Uterus (tissue), 2 donors: ENCODE measurements at regions not wholly inside any gene's neighbourhood (a gene's known extent, or its start where the extent isn't known, plus 50 kb on each side); places are given as distances from the start of the nearest gene placed in this dataset.

Experiments used
- CTCF ChIP-seq, 4 experiments: fragments of 200-600 bp in 2 of 4; fragments of 450-650 bp in 2 of 4; sonication (generic) in 2 of 4; IDR thresholded peaks; one replicate each; pipeline ENCODE4 v1.5.1; 2016 to 2019; ENCODE audit warnings: antibody characterized with exemption in 4 of 4, mild to moderate bottlenecking in 2 of 4, moderate library complexity in 1 of 4
- POLR2A ChIP-seq, 2 donors: fragments of 450-650 bp; IDR thresholded peaks; one replicate each; pipeline ENCODE4 v1.6.1; 2016; ENCODE audit warnings: antibody characterized with exemption in 2 of 2, mild to moderate bottlenecking in 1 of 2, moderate library complexity in 1 of 2

GRCh38 chr9:14398473-14398872, 84.5 kb upstream of the NFIB start:
- TF ChIP-seq POLR2A (IDR thresholded peaks at IDR 0.05) (no peak), CTCF (IDR thresholded peaks at IDR 0.05) (no peak)
